ENCODE measurements at regions not wholly inside any gene's neighbourhood (a gene's known extent, or its start where the extent isn't known, plus 50 kb on each side); places are given as distances from the start of the nearest gene placed in this dataset.

GRCh38 chr2:207321514-207321913 is 155.8 kb upstream of the KLF7 start:
- H3K9me2 ChIP-seq (ENCODE audit: insufficient read depth), result no peaks in the 10 kb centered on the region
- no peak overlapping the region for H2AFZ ChIP-seq
- in situ Hi-C loops (cut with MboI), result no loop called here
- H3K36me3 ChIP-seq (ENCODE audit: low read depth), result no peaks in the 10 kb centered on the region
- no peak overlapping the region for H3K4me2 ChIP-seq (ENCODE audit: unreplicated experiment)
- no peak for TF ChIP-seq EZH2phosphoT487 (IDR thresholded peaks at IDR 0.05; ENCODE audit: insufficient read depth, low read depth)
- TF ChIP-seq EZH2 (IDR thresholded peaks at IDR 0.05; ENCODE audit: insufficient read depth, poor library complexity, severe bottlenecking), result no peak
- H3K79me2 ChIP-seq (ENCODE audit: insufficient read depth), result no peaks in the 10 kb centered on the region
- DNase-seq, result no peak
- no peaks in the 10 kb centered on the region for H3K27me3 ChIP-seq (replicated peaks; ENCODE audit: insufficient read depth)
- WGBS, 2 experiments (ENCODE audit: low coverage in 1 of 2, low lambda C conversion rate in 2 of 2, missing lambda C conversion rate in 2 of 2), result 93 to 94% methylated on average over 1 of the region's 1 CpG
- H3K4me3 ChIP-seq, result no peak overlapping the region
- H3K9me3 ChIP-seq (ENCODE audit: low read depth), result no peaks in the 10 kb centered on the region
- H4K20me1 ChIP-seq (ENCODE audit: insufficient read depth), result no peaks in the 10 kb centered on the region
- no peak overlapping the region for H3K9ac ChIP-seq
- H3K27ac ChIP-seq, result no peak overlapping the region
- peaks cover 14% of the 10 kb centered on the region for H3K4me1 ChIP-seq (ENCODE audit: insufficient read depth)
- peaks cover 8% of the 10 kb centered on the region; the same call in 1 of the 2 replicates for H3F3A ChIP-seq (ENCODE audit: insufficient read depth)

- no peak overlapping the region for H3K4me2 ChIP-seq (ENCODE audit: unreplicated experiment)
- no peaks in the 10 kb centered on the region for H3K27me3 ChIP-seq (replicated peaks; ENCODE audit: insufficient read depth)
- H3K4me1 ChIP-seq (ENCODE audit: insufficient read depth), result no peaks in the 10 kb centered on the region
- WGBS, 2 experiments (ENCODE audit: low coverage in 1 of 2, low lambda C conversion rate in 2 of 2, missing lambda C conversion rate in 2 of 2), result 96 to 100% methylated on average over 1 of the region's 1 CpG
- TF ChIP-seq EZH2 (IDR thresholded peaks at IDR 0.05; ENCODE audit: insufficient read depth, poor library complexity, severe bottlenecking) (no peak), EZH2phosphoT487 (IDR thresholded peaks at IDR 0.05; ENCODE audit: insufficient read depth, low read depth) (no peak)
- no peaks in the 10 kb centered on the region for H3K36me3 ChIP-seq (ENCODE audit: low read depth)
- no peak overlapping the region for H3K4me3 ChIP-seq
- H4K20me1 ChIP-seq (ENCODE audit: insufficient read depth), result no peaks in the 10 kb centered on the region
- no peak overlapping the region for H3K9ac ChIP-seq
- H2AFZ ChIP-seq, result no peak overlapping the region
- H3K9me2 ChIP-seq (ENCODE audit: insufficient read depth), result no peaks in the 10 kb centered on the region
- no peaks in the 10 kb centered on the region for H3F3A ChIP-seq (ENCODE audit: insufficient read depth)
- no peaks in the 10 kb centered on the region for H3K9me3 ChIP-seq (ENCODE audit: low read depth)
- H3K79me2 ChIP-seq (ENCODE audit: insufficient read depth), result no peaks in the 10 kb centered on the region
- no peak for DNase-seq
- in situ Hi-C loops (cut with MboI), result no loop called here
- H3K27ac ChIP-seq, result no peak overlapping the region
These were observed 158.3 kb upstream of the KLF7 start for GRCh38 chr2:207324001-207324400.

- H4K20me1 ChIP-seq (ENCODE audit: insufficient read depth), result no peaks in the 10 kb centered on the region
- no peaks in the 10 kb centered on the region for H3K36me3 ChIP-seq (ENCODE audit: low read depth)
- no peak overlapping the region for H3K4me2 ChIP-seq (ENCODE audit: unreplicated experiment)
- DNase-seq, result no peak
- H3K27ac ChIP-seq, result no peak overlapping the region
- TF ChIP-seq EZH2 (IDR thresholded peaks at IDR 0.05; ENCODE audit: insufficient read depth, poor library complexity, severe bottlenecking), result no peak
- no peak for TF ChIP-seq EZH2phosphoT487 (IDR thresholded peaks at IDR 0.05; ENCODE audit: insufficient read depth, low read depth)
- in situ Hi-C loops (cut with MboI), result no loop called here
- H3K9me2 ChIP-seq (ENCODE audit: insufficient read depth), result no peaks in the 10 kb centered on the region
- peaks cover 17% of the 10 kb centered on the region for H3K4me1 ChIP-seq (ENCODE audit: insufficient read depth)
- WGBS, 2 experiments (ENCODE audit: low coverage in 1 of 2, low lambda C conversion rate in 2 of 2, missing lambda C conversion rate in 2 of 2), result 95 to 97% methylated on average over 1 of the region's 1 CpG
- H3K9me3 ChIP-seq (ENCODE audit: low read depth), result no peaks in the 10 kb centered on the region
- H3K79me2 ChIP-seq (ENCODE audit: insufficient read depth), result no peaks in the 10 kb centered on the region
- H3K9ac ChIP-seq, result no peak overlapping the region
- H3K4me3 ChIP-seq, result no peak overlapping the region
- H3F3A ChIP-seq (ENCODE audit: insufficient read depth), result peaks cover 9% of the 10 kb centered on the region; the same call in 1 of the 2 replicates
- H3K27me3 ChIP-seq (replicated peaks; ENCODE audit: insufficient read depth), result no peaks in the 10 kb centered on the region
- H2AFZ ChIP-seq, result no peak overlapping the region
These were observed 161.8 kb upstream of the KLF7 start for GRCh38 chr2:207327513-207327912.

- Histone ChIP-seq H2AFZ (0 out of 2 replicates have a peak overlapping the region, but pooled peaks have one; percentile 16), H3K27me3 (replicated peaks; ENCODE audit: insufficient read depth) (no peaks in the 10 kb centered on the region), H3K4me1 (ENCODE audit: insufficient read depth) (peaks cover 30% of the 10 kb centered on the region), H3K36me3 (ENCODE audit: low read depth) (no peaks in the 10 kb centered on the region), H3K9me3 (ENCODE audit: low read depth) (no peaks in the 10 kb centered on the region), H3K9me2 (ENCODE audit: insufficient read depth) (no peaks in the 10 kb centered on the region), H4K20me1 (ENCODE audit: insufficient read depth) (no peaks in the 10 kb centered on the region), H3K9ac (no peak overlapping the region), H3K79me2 (ENCODE audit: insufficient read depth) (no peaks in the 10 kb centered on the region), H3K27ac (no peak overlapping the region), H3F3A (ENCODE audit: insufficient read depth) (peaks cover 20% of the 10 kb centered on the region), H3K4me2 (ENCODE audit: unreplicated experiment) (no peak overlapping the region), H3K4me3 (no peak overlapping the region)
- no peak for TF ChIP-seq EZH2phosphoT487 (IDR thresholded peaks at IDR 0.05; ENCODE audit: insufficient read depth, low read depth)
- TF ChIP-seq EZH2 (IDR thresholded peaks at IDR 0.05; ENCODE audit: insufficient read depth, poor library complexity, severe bottlenecking), result no peak
- in situ Hi-C loops (cut with MboI), result no loop called here
- DNase-seq, result no peak
- 100% methylated on average over 1 of the region's 1 CpG for WGBS, 2 experiments (ENCODE audit: low coverage in 1 of 2, low lambda C conversion rate in 2 of 2, missing lambda C conversion rate in 2 of 2)
These were observed 163.2 kb upstream of the KLF7 start for GRCh38 chr2:207328944-207329386.

- DNase-seq, result peak; percentile 98
- H3K9me2 ChIP-seq (ENCODE audit: insufficient read depth), result no peaks in the 10 kb centered on the region
- H3K36me3 ChIP-seq (ENCODE audit: low read depth), result no peaks in the 10 kb centered on the region
- H3K79me2 ChIP-seq (ENCODE audit: insufficient read depth), result no peaks in the 10 kb centered on the region
- H3K4me1 ChIP-seq (ENCODE audit: insufficient read depth), result peaks cover 44% of the 10 kb centered on the region
- H3K9ac ChIP-seq, result peak overlapping the region; percentile 60
- in situ Hi-C loops (cut with MboI), result no loop called here
- no peaks in the 10 kb centered on the region for H4K20me1 ChIP-seq (ENCODE audit: insufficient read depth)
- peak overlapping the region; percentile 56 for H2AFZ ChIP-seq
- no peaks in the 10 kb centered on the region for H3K27me3 ChIP-seq (replicated peaks; ENCODE audit: insufficient read depth)
- 40 to 44% methylated on average over 7 of the region's 7 CpGs for WGBS, 2 experiments (ENCODE audit: low coverage in 1 of 2, low lambda C conversion rate in 2 of 2, missing lambda C conversion rate in 2 of 2)
- TF ChIP-seq EZH2phosphoT487 (IDR thresholded peaks at IDR 0.05; ENCODE audit: insufficient read depth, low read depth), result no peak
- no peak for TF ChIP-seq EZH2 (IDR thresholded peaks at IDR 0.05; ENCODE audit: insufficient read depth, poor library complexity, severe bottlenecking)
- H3F3A ChIP-seq (ENCODE audit: insufficient read depth), result peaks cover 37% of the 10 kb centered on the region
- 0 out of 2 replicates have a peak overlapping the region, but pooled peaks have one; percentile 20 for H3K4me3 ChIP-seq
- H3K27ac ChIP-seq, result peak overlapping the region; percentile 86
- no peaks in the 10 kb centered on the region for H3K9me3 ChIP-seq (ENCODE audit: low read depth)
- peak overlapping the region; percentile 59 for H3K4me2 ChIP-seq (ENCODE audit: unreplicated experiment)
These were observed 165.2 kb upstream of the KLF7 start for GRCh38 chr2:207330912-207331311.
